WTC11 (cell line): ENCODE measurements at regions not wholly inside any gene's neighbourhood (a gene's known extent, or its start where the extent isn't known, plus 50 kb on each side); places are given as distances from the start of the nearest gene placed in this dataset.
A peak's percentile ranks its signal among the peaks of the same experiment; 100 is the strongest.

ENCODE experiments used
- ATAC-seq: fragments of 200-7000 bp; cut with Tn5 transposase; 2 replicates; pipeline ENCODE4 v1.10.0; 2021; ENCODE audit warnings: mild to moderate bottlenecking, moderate library complexity
- CTCF ChIA-PET: fragments of 300-600 bp; sonication (Branson Sonifier 250); formaldehyde crosslinking; loops from one replicate; lab custom pipeline; 2021; ENCODE audit warnings: antibody characterized with exemption; lab: Charles Lee
- POLR2A ChIA-PET: fragments of 350-600 bp; sonication (Branson Sonifier 250); formaldehyde crosslinking; loops from one replicate; lab custom pipeline; 2021; ENCODE audit warnings: antibody characterized with exemption; lab: Charles Lee
- DNase-seq: peaks from one replicate; pipeline ENCODE4 v3.0.0; 2021; ENCODE audit warnings: low spot score
- H3K27ac Mint-ChIP-seq: 2 replicates; pipeline ENCODE4 v1.8.0; 2021; ENCODE audit warnings: mixed read lengths
- H3K27me3 Mint-ChIP-seq: 2 replicates; pipeline ENCODE4 v1.8.0; 2021; ENCODE audit warnings: low read depth, mild to moderate bottlenecking, moderate library complexity, mixed read lengths
- H3K36me3 Mint-ChIP-seq: 2 replicates; pipeline ENCODE4 v1.8.0; 2021; ENCODE audit warnings: mixed read lengths
- H3K4me1 Mint-ChIP-seq: 2 replicates; pipeline ENCODE4 v1.8.0; 2022; ENCODE audit warnings: mixed read lengths
- H3K4me3 Mint-ChIP-seq: 2 replicates; pipeline ENCODE4 v1.8.0; 2021; ENCODE audit warnings: mild to moderate bottlenecking, moderate library complexity, mixed read lengths
- H3K9me3 Mint-ChIP-seq: 2 replicates; pipeline ENCODE4 v1.8.0; 2021; ENCODE audit warnings: mixed read lengths
- CREB1 ChIP-seq: sonication (generic); formaldehyde crosslinking; IDR thresholded peaks from 2 replicates; pipeline ENCODE4 v1.8.0; 2023; ENCODE audit warnings: mild to moderate bottlenecking, missing genetic modification reagents
- CREM ChIP-seq: sonication (generic); formaldehyde crosslinking; IDR thresholded peaks from 2 replicates; pipeline ENCODE4 v1.8.1; 2022; ENCODE audit warnings: mild to moderate bottlenecking, missing genetic modification reagents, moderate library complexity
- FOXP1 ChIP-seq: sonication (generic); formaldehyde crosslinking; IDR thresholded peaks from 2 replicates; pipeline ENCODE4 v1.8.0; 2022; ENCODE audit warnings: missing genetic modification reagents, mild to moderate bottlenecking, moderate library complexity, borderline replicate concordance
- KAT7 ChIP-seq: sonication (generic); formaldehyde crosslinking; IDR thresholded peaks from 2 replicates; pipeline ENCODE4 v1.8.1; 2023; ENCODE audit warnings: missing genetic modification reagents, mild to moderate bottlenecking, borderline replicate concordance
- PRRX2 ChIP-seq: fragments of 250-450 bp; sonication (Bioruptor Pico); IDR thresholded peaks from 2 replicates; pipeline ENCODE4 v1.8.0; 2021; ENCODE audit warnings: mild to moderate bottlenecking
- SMAD3 ChIP-seq: sonication (generic); formaldehyde crosslinking; IDR thresholded peaks from 2 replicates; pipeline ENCODE4 v1.8.0; 2022; ENCODE audit warnings: missing genetic modification reagents, mild to moderate bottlenecking, borderline replicate concordance
- SOX15 ChIP-seq: fragments of 250-450 bp; sonication (Bioruptor Pico); IDR thresholded peaks from 2 replicates; pipeline ENCODE4 v1.9.0; 2021; ENCODE audit warnings: mild to moderate bottlenecking
- TCF7 ChIP-seq: sonication (generic); formaldehyde crosslinking; IDR thresholded peaks from 2 replicates; pipeline ENCODE4 v1.8.0; 2022; ENCODE audit warnings: mild to moderate bottlenecking, low read depth, missing genetic modification reagents, moderate library complexity
- ZNF423 ChIP-seq: fragments of 250-450 bp; sonication (Bioruptor Pico); IDR thresholded peaks from 2 replicates; pipeline ENCODE4 v2.1.2; 2022; ENCODE audit warnings: mild to moderate bottlenecking, moderate library complexity
- TF ChIP-seq, protein P1 (sequence below): fragments of 250-450 bp; sonication (Bioruptor Pico); conservative IDR thresholded peaks from 2 replicates; pipeline ENCODE4 v1.9.0; 2021; ENCODE audit warnings: mild to moderate bottlenecking
- TF ChIP-seq, protein P2 (sequence below): sonication (generic); formaldehyde crosslinking; IDR thresholded peaks from 2 replicates; pipeline ENCODE4 v1.8.1; 2023; ENCODE audit warnings: mild to moderate bottlenecking, missing genetic modification reagents, borderline replicate concordance
- TF ChIP-seq, protein P3 (sequence below): fragments of 250-450 bp; sonication (Bioruptor Pico); IDR thresholded peaks from 2 replicates; pipeline ENCODE4 v1.9.0; 2021; ENCODE audit warnings: mild to moderate bottlenecking, borderline replicate concordance
- TF ChIP-seq, protein P4 (sequence below): sonication (generic); formaldehyde crosslinking; conservative IDR thresholded peaks from 2 replicates; pipeline ENCODE4 v1.8.1; 2022; ENCODE audit warnings: mild to moderate bottlenecking, missing genetic modification reagents
- TF ChIP-seq, protein P5 (sequence below): fragments of 250-450 bp; sonication (Bioruptor Pico); IDR thresholded peaks from 2 replicates; pipeline ENCODE4 v1.9.0; 2021; ENCODE audit warnings: mild to moderate bottlenecking
- TF ChIP-seq, protein P6 (sequence below): sonication (generic); formaldehyde crosslinking; IDR thresholded peaks from 2 replicates; pipeline ENCODE4 v1.8.0; 2022; ENCODE audit warnings: mild to moderate bottlenecking, missing genetic modification reagents
- TF ChIP-seq, protein P7 (sequence below): sonication (generic); formaldehyde crosslinking; IDR thresholded peaks from 2 replicates; pipeline ENCODE4 v1.8.0; 2022; ENCODE audit warnings: mild to moderate bottlenecking, missing genetic modification reagents
- TF ChIP-seq, protein P8 (sequence below): fragments of 200-600 bp; IDR thresholded peaks from 2 replicates; pipeline ENCODE4 v1.8.0; 2022; ENCODE audit warnings: antibody characterized with exemption

DNA sequence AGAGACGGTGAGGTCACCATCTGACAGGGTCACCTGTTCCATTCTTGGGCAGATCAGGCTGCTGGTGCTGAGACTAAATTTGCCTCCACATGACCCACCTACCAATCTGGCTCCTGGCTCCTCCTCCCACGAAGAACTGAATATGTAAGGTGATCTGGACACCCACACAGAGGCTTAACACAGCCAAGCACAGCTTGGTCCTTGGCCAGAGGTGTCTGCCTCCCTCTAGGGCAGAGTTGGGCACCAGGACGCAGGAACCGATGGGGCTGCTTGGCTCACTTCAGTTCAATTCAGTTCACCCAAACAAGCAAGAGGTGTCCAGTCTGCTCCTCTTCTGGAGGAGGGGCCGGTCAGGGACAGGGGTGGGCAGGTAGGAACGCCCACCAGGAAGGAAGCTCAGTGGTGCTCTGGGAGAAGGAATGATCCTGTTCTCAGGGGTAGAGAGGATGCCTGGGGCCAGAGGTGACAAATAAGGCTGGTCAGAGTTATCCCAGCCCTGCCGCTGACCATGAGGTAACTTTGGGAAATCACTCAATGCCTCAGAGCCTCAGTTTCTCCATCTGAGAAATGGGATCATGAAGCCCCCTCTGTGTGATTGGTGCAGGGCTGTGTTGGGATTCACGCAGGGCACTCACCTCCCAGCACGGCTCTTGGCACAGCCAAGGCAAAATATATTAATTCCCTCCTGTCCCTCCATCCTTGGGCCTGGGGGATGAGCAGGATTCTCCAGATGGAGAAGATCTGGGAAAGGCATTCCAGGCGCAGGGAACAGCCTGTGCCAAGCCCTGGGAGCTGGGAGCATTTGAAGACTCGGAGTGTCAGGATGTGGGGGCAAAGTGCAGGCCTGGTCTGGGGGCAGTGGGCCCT is 284.5 kb downstream of the PTPRU start (continued):
- TF ChIP-seq, protein P1, sequence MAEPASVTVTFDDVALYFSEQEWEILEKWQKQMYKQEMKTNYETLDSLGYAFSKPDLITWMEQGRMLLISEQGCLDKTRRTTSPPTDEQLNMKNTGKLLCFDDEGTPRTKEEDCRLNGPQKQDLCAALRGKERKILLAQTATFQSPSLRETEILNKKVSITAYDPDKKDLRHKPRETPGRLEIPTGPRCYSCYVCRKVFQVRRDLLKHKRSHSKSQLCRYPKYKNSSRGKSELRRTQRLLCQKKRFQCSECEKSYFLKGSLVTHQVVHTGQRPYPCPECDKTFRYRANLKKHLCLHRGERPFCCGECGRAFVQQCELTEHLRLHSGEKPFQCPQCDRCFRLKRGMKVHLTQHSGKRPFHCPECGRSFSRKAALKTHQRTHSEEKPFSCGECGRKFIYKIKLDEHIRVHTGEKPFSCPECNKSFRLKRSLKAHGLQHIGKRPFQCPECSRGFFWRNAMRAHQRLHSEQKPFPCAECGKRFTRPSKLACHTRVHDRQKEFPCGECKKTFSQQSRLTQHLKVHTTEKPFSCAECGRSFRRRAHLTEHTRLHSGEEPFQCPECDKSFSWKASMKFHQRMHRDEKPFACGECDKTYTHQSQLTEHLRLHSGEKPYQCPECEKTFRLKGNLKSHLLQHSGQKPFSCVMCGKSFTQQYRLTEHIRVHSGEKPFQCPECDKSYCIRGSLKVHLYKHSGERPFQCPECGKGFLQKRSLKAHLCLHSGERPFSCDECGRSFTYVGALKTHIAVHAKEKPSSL (CRISPR knock-in tag) = no peak
- TF ChIP-seq FOXP1 (CRISPR knock-in tag) (no peak), SMAD3 (CRISPR knock-in tag) (no peak), SOX15 (CRISPR knock-in tag) (no peak)
- TF ChIP-seq, protein P2, sequence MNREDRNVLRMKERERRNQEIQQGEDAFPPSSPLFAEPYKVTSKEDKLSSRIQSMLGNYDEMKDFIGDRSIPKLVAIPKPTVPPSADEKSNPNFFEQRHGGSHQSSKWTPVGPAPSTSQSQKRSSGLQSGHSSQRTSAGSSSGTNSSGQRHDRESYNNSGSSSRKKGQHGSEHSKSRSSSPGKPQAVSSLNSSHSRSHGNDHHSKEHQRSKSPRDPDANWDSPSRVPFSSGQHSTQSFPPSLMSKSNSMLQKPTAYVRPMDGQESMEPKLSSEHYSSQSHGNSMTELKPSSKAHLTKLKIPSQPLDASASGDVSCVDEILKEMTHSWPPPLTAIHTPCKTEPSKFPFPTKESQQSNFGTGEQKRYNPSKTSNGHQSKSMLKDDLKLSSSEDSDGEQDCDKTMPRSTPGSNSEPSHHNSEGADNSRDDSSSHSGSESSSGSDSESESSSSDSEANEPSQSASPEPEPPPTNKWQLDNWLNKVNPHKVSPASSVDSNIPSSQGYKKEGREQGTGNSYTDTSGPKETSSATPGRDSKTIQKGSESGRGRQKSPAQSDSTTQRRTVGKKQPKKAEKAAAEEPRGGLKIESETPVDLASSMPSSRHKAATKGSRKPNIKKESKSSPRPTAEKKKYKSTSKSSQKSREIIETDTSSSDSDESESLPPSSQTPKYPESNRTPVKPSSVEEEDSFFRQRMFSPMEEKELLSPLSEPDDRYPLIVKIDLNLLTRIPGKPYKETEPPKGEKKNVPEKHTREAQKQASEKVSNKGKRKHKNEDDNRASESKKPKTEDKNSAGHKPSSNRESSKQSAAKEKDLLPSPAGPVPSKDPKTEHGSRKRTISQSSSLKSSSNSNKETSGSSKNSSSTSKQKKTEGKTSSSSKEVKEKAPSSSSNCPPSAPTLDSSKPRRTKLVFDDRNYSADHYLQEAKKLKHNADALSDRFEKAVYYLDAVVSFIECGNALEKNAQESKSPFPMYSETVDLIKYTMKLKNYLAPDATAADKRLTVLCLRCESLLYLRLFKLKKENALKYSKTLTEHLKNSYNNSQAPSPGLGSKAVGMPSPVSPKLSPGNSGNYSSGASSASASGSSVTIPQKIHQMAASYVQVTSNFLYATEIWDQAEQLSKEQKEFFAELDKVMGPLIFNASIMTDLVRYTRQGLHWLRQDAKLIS (CRISPR knock-in tag) = no peak
- TF ChIP-seq, protein P3, sequence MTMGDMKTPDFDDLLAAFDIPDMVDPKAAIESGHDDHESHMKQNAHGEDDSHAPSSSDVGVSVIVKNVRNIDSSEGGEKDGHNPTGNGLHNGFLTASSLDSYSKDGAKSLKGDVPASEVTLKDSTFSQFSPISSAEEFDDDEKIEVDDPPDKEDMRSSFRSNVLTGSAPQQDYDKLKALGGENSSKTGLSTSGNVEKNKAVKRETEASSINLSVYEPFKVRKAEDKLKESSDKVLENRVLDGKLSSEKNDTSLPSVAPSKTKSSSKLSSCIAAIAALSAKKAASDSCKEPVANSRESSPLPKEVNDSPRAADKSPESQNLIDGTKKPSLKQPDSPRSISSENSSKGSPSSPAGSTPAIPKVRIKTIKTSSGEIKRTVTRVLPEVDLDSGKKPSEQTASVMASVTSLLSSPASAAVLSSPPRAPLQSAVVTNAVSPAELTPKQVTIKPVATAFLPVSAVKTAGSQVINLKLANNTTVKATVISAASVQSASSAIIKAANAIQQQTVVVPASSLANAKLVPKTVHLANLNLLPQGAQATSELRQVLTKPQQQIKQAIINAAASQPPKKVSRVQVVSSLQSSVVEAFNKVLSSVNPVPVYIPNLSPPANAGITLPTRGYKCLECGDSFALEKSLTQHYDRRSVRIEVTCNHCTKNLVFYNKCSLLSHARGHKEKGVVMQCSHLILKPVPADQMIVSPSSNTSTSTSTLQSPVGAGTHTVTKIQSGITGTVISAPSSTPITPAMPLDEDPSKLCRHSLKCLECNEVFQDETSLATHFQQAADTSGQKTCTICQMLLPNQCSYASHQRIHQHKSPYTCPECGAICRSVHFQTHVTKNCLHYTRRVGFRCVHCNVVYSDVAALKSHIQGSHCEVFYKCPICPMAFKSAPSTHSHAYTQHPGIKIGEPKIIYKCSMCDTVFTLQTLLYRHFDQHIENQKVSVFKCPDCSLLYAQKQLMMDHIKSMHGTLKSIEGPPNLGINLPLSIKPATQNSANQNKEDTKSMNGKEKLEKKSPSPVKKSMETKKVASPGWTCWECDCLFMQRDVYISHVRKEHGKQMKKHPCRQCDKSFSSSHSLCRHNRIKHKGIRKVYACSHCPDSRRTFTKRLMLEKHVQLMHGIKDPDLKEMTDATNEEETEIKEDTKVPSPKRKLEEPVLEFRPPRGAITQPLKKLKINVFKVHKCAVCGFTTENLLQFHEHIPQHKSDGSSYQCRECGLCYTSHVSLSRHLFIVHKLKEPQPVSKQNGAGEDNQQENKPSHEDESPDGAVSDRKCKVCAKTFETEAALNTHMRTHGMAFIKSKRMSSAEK = no peak

DNA sequence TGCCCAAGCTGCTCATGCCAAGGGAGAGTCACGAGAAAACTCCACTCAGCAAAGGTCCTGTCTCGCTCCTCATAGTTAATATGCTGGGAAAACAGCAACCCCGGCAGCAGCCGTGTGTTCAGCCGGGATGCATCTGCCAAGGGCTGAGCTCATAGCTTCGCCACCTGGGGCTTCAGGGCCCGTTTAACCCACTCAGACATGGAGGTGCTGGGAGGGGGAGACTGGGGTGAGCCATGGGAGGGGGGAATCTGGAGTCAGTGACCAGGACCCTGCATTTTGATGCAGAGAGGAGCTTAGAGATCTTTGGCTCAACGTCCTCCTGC is 283.4 kb downstream of the PTPRU start:
- no peak for TF ChIP-seq PRRX2 (CRISPR knock-in tag)
- TF ChIP-seq TCF7 (CRISPR knock-in tag) = no peak
- TF ChIP-seq CREM = no peak
- TF ChIP-seq, protein P4, sequence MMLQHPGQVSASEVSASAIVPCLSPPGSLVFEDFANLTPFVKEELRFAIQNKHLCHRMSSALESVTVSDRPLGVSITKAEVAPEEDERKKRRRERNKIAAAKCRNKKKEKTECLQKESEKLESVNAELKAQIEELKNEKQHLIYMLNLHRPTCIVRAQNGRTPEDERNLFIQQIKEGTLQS (CRISPR knock-in tag) = no peak
- TF ChIP-seq, protein P5, sequence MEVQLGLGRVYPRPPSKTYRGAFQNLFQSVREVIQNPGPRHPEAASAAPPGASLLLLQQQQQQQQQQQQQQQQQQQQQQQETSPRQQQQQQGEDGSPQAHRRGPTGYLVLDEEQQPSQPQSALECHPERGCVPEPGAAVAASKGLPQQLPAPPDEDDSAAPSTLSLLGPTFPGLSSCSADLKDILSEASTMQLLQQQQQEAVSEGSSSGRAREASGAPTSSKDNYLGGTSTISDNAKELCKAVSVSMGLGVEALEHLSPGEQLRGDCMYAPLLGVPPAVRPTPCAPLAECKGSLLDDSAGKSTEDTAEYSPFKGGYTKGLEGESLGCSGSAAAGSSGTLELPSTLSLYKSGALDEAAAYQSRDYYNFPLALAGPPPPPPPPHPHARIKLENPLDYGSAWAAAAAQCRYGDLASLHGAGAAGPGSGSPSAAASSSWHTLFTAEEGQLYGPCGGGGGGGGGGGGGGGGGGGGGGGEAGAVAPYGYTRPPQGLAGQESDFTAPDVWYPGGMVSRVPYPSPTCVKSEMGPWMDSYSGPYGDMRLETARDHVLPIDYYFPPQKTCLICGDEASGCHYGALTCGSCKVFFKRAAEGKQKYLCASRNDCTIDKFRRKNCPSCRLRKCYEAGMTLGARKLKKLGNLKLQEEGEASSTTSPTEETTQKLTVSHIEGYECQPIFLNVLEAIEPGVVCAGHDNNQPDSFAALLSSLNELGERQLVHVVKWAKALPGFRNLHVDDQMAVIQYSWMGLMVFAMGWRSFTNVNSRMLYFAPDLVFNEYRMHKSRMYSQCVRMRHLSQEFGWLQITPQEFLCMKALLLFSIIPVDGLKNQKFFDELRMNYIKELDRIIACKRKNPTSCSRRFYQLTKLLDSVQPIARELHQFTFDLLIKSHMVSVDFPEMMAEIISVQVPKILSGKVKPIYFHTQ (CRISPR knock-in tag) = no peak
- TF ChIP-seq, protein P6, sequence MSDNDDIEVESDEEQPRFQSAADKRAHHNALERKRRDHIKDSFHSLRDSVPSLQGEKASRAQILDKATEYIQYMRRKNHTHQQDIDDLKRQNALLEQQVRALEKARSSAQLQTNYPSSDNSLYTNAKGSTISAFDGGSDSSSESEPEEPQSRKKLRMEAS (CRISPR knock-in tag) = no peak
- no peak for TF ChIP-seq CREB1 (CRISPR knock-in tag)
- TF ChIP-seq ZNF423 (CRISPR knock-in tag) = no peak
- TF ChIP-seq, protein P7, sequence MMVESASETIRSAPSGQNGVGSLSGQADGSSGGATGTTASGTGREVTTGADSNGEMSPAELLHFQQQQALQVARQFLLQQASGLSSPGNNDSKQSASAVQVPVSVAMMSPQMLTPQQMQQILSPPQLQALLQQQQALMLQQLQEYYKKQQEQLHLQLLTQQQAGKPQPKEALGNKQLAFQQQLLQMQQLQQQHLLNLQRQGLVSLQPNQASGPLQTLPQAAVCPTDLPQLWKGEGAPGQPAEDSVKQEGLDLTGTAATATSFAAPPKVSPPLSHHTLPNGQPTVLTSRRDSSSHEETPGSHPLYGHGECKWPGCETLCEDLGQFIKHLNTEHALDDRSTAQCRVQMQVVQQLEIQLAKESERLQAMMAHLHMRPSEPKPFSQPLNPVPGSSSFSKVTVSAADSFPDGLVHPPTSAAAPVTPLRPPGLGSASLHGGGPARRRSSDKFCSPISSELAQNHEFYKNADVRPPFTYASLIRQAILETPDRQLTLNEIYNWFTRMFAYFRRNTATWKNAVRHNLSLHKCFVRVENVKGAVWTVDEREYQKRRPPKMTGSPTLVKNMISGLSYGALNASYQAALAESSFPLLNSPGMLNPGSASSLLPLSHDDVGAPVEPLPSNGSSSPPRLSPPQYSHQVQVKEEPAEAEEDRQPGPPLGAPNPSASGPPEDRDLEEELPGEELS (CRISPR knock-in tag) = no peak
- TF ChIP-seq KAT7 = no peak
- TF ChIP-seq, protein P8, sequence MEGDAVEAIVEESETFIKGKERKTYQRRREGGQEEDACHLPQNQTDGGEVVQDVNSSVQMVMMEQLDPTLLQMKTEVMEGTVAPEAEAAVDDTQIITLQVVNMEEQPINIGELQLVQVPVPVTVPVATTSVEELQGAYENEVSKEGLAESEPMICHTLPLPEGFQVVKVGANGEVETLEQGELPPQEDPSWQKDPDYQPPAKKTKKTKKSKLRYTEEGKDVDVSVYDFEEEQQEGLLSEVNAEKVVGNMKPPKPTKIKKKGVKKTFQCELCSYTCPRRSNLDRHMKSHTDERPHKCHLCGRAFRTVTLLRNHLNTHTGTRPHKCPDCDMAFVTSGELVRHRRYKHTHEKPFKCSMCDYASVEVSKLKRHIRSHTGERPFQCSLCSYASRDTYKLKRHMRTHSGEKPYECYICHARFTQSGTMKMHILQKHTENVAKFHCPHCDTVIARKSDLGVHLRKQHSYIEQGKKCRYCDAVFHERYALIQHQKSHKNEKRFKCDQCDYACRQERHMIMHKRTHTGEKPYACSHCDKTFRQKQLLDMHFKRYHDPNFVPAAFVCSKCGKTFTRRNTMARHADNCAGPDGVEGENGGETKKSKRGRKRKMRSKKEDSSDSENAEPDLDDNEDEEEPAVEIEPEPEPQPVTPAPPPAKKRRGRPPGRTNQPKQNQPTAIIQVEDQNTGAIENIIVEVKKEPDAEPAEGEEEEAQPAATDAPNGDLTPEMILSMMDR = no peak
- no peak for TF ChIP-seq SMAD3 (CRISPR knock-in tag)
- Mint-ChIP-seq H3K27ac (no peak overlapping the region), H3K9me3 (no peaks in the 10 kb centered on the region), H3K4me1 (peaks cover 20% of the 10 kb centered on the region), H3K4me3 (no peak overlapping the region), H3K36me3 (no peaks in the 10 kb centered on the region), H3K27me3 (no peaks in the 10 kb centered on the region; the same call in 1 of the 2 replicates)
- POLR2A ChIA-PET = no interaction called here
- CTCF ChIA-PET = interaction anchor here (0.9 to 1.2 kb wide), 2 partner anchors 30 to 184 kb away, joined by 3 read pairs; no protein-coding TSS in a partner anchor
- peak; percentile 5 for DNase-seq
- ATAC-seq = no peak
